DND-41 (cell line): ENCODE measurements at regions not wholly inside any gene's neighbourhood (a gene's known extent, or its start where the extent isn't known, plus 50 kb on each side); places are given as distances from the start of the nearest gene placed in this dataset.

Experiments used
- ATAC-seq: fragments of 200-7000 bp; cut with Tn5 transposase; 3 replicates; pipeline ENCODE4 v1.9.1; 2021; ENCODE audit warnings: low read depth; ENCODE audit not compliant: insufficient read depth
- DNase-seq: peaks from one replicate; pipeline ENCODE4 v3.0.0-alpha.2; 2020
- H2AFZ ChIP-seq: 2 replicates; pipeline ENCODE4 v1.6.0; 2012; ENCODE audit warnings: low read depth, low read length
- H3K27ac ChIP-seq: 2 replicates; pipeline ENCODE4 v1.5.1; 2012; ENCODE audit warnings: low read length, inconsistent platforms
- H3K27me3 ChIP-seq: fragments of 200-600 bp; sonication (generic); 2 replicates; pipeline ENCODE4 v1.6.0; 2012; ENCODE audit warnings: low read length, mild to moderate bottlenecking, inconsistent platforms; ENCODE audit not compliant: insufficient read depth, poor library complexity
- H3K36me3 ChIP-seq: 2 replicates; pipeline ENCODE4 v1.5.1; 2012; ENCODE audit warnings: low read length, inconsistent platforms; ENCODE audit not compliant: insufficient read depth
- H3K4me1 ChIP-seq: 2 replicates; pipeline ENCODE4 v1.5.1; 2012; ENCODE audit warnings: mild to moderate bottlenecking, low read length; ENCODE audit not compliant: insufficient read depth
- H3K4me2 ChIP-seq: 2 replicates; pipeline ENCODE4 v1.6.0; 2012; ENCODE audit warnings: mild to moderate bottlenecking, moderate library complexity, low read length, inconsistent platforms; ENCODE audit not compliant: insufficient read depth
- H3K4me3 ChIP-seq, 2 experiments: fragments of 200-600 bp in 1 of 2; shearing (Covaris generic) in 1 of 2; 2 replicates each; pipeline ENCODE4 v1.5.1; 2012 to 2016; ENCODE audit warnings: inconsistent platforms in 2 of 2, low read length in 2 of 2, mild to moderate bottlenecking in 2 of 2, low read depth in 1 of 2, moderate library complexity in 1 of 2
- H3K79me2 ChIP-seq: 2 replicates; pipeline ENCODE4 v1.6.0; 2012; ENCODE audit warnings: low read length, inconsistent platforms; ENCODE audit not compliant: insufficient read depth
- H3K9ac ChIP-seq: 2 replicates; pipeline ENCODE4 v1.6.0; 2012; ENCODE audit warnings: low read depth, mild to moderate bottlenecking, inconsistent platforms, low read length, moderate library complexity
- H3K9me3 ChIP-seq: 2 replicates; pipeline ENCODE4 v1.5.1; 2012; ENCODE audit warnings: low read length, moderate library complexity, mild to moderate bottlenecking, inconsistent platforms; ENCODE audit not compliant: insufficient read depth, severe bottlenecking
- H4K20me1 ChIP-seq: 2 replicates; pipeline ENCODE4 v1.6.0; 2012; ENCODE audit warnings: low read length; ENCODE audit not compliant: insufficient read depth
- CTCF ChIP-seq: IDR thresholded peaks from 2 replicates; pipeline ENCODE4 v1.5.1; 2012; ENCODE audit warnings: borderline replicate concordance, low read length, moderate library complexity, mild to moderate bottlenecking; ENCODE audit not compliant: poor library complexity, severe bottlenecking; ENCODE audit errors: extremely low read depth
- EZH2 ChIP-seq: IDR thresholded peaks from 3 replicates; pipeline ENCODE4 v1.6.1; 2012; ENCODE audit warnings: borderline replicate concordance, low read depth, mild to moderate bottlenecking, moderate library complexity, low read length, inconsistent platforms; ENCODE audit not compliant: severe bottlenecking

GRCh38 chr2:190781604-190782198 lies 98.9 kb upstream of the GLS start:
- Histone ChIP-seq H3K36me3 (no peaks in the 10 kb centered on the region), H3K27ac (no peak overlapping the region), H3K9me3 (peaks cover 3% of the 10 kb centered on the region), H3K4me2 (no peak overlapping the region), H3K9ac (no peak overlapping the region), H3K4me1 (no peaks in the 10 kb centered on the region), H3K79me2 (no peaks in the 10 kb centered on the region), H4K20me1 (no peaks in the 10 kb centered on the region), H2AFZ (no peak overlapping the region), H3K27me3 (peaks cover 3% of the 10 kb centered on the region), H3K4me3 (no peak overlapping the region)
- DNase-seq (peak; percentile 60), ATAC-seq (peak; percentile 85)
- peak; percentile 52 for TF ChIP-seq CTCF
- TF ChIP-seq EZH2: no peak

- TF ChIP-seq CTCF (no peak), EZH2 (no peak)
- no peaks in the 10 kb centered on the region for H3K79me2 ChIP-seq
- H3K4me1 ChIP-seq: no peaks in the 10 kb centered on the region
- no peaks in the 10 kb centered on the region for H4K20me1 ChIP-seq
- ATAC-seq (no peak), DNase-seq (no peak)
- H3K9me3 ChIP-seq: peaks cover 3% of the 10 kb centered on the region
- H2AFZ ChIP-seq: no peak overlapping the region
- H3K9ac ChIP-seq: no peak overlapping the region
- no peak overlapping the region for H3K4me2 ChIP-seq
- H3K27me3 ChIP-seq: peaks cover 3% of the 10 kb centered on the region
- no peaks in the 10 kb centered on the region for H3K36me3 ChIP-seq
- no peak overlapping the region for H3K4me3 ChIP-seq
- H3K27ac ChIP-seq: no peak overlapping the region
These were observed 98.4 kb upstream of the GLS start for GRCh38 chr2:190782264-190782663.

DNA sequence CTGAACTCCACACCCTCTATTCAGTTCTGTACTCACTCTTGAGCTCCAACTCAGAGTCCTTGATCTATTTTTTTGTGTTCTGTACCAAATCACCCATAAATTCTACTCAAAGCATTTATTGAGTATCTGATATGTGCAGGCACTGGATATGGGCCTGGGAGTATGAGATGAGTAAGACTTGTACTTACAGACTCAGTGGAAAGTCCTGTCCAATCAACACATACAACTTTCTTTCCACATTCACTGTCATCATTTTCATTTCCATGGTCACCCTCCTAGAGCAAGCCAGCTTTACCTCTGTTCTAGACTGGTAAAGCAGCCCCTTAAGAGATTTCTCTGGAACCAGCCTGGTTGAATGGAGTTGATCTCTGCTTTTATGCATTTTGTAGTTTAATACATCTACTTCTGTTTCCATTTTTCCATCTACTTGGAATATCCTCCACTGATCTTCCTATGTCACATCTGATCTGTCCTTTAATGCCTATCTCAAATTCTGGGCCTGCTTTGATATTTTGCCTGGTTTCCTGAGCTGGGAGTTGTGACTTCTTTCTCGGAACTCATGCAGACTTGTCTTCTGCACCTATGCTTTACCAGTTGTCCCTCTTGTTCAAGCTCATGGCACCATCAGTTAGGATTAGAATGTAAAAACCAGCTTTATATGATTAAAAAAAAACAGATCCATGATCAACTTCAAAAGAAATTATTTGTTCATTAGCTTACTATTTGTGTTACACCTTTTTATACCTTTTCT lies 96.9 kb upstream of the GLS start:
- H3K36me3 ChIP-seq: no peaks in the 10 kb centered on the region
- no peak overlapping the region for H3K4me3 ChIP-seq
- TF ChIP-seq CTCF (no peak), EZH2 (no peak)
- no peak overlapping the region for H3K4me2 ChIP-seq
- no peak overlapping the region for H3K27ac ChIP-seq
- ATAC-seq: no peak
- peaks cover 3% of the 10 kb centered on the region for H3K27me3 ChIP-seq
- H2AFZ ChIP-seq: no peak overlapping the region
- H3K9ac ChIP-seq: no peak overlapping the region
- no peaks in the 10 kb centered on the region for H3K4me1 ChIP-seq
- DNase-seq: no peak
- no peaks in the 10 kb centered on the region for H3K79me2 ChIP-seq
- H3K9me3 ChIP-seq: peaks cover 3% of the 10 kb centered on the region
- H4K20me1 ChIP-seq: no peaks in the 10 kb centered on the region

DNA sequence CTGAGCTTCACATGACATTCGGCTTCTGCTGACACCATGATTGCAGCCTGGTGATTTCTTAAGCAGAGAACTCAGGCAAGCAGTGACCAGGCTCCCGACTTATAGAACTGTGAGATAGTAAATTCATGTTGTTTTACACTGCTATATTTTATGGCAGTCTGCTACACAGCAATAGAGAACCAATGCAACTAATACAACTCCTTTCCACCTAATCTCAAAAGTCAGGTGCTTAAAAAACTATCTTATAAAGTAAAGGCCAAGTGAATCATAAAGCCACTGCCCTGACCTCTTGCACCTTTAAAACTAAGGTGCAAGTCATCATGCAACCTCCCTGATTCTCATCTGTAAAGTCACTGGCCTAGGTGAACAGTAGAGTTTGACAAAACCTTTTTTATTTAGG lies 95.3 kb upstream of the GLS start:
- DNase-seq: no peak
- H3K4me2 ChIP-seq: no peak overlapping the region
- no peak overlapping the region for H3K27ac ChIP-seq
- H3K9me3 ChIP-seq: peaks cover 3% of the 10 kb centered on the region
- no peak overlapping the region for H3K9ac ChIP-seq
- ATAC-seq: no peak
- no peak overlapping the region for H3K4me3 ChIP-seq
- H2AFZ ChIP-seq: no peak overlapping the region
- H3K4me1 ChIP-seq: no peaks in the 10 kb centered on the region
- TF ChIP-seq EZH2 (no peak), CTCF (no peak)
- H3K79me2 ChIP-seq: no peaks in the 10 kb centered on the region
- H3K36me3 ChIP-seq: no peaks in the 10 kb centered on the region
- peaks cover 3% of the 10 kb centered on the region for H3K27me3 ChIP-seq
- H4K20me1 ChIP-seq: no peaks in the 10 kb centered on the region
